K562 (cell line): ENCODE measurements at regions not wholly inside any gene's neighbourhood (a gene's known extent, or its start where the extent isn't known, plus 50 kb on each side); places are given as distances from the start of the nearest gene placed in this dataset.

Experiments used
- ATAC-seq: fragments of 200-7000 bp; cut with Tn5 transposase; 3 replicates; pipeline ENCODE4 v1.9.1; 2020; ENCODE audit warnings: moderate library complexity
- BruUV-seq: library from RNA; stranded (reverse); fragments of 400-500 nt; replicated peaks from 2 replicates; lab custom pipeline; 2021; lab: Mats Ljungman, UMichigan
- CTCF ChIA-PET: fragments of 300-600 bp; formaldehyde crosslinking; extraction: SDS; loops from one replicate; lab custom pipeline; 2021; ENCODE audit warnings: low intra/inter-chr PET ratio; lab: Yijun Ruan, JAX
- POLR2A ChIA-PET: fragments of 300-600, 350-650 bp; sonication (Branson Sonifier 250); formaldehyde crosslinking; extraction: SDS; loops from one replicate; lab custom pipeline; 2021; ENCODE audit warnings: antibody characterized with exemption, inconsistent platforms; lab: Yijun Ruan, JAX
- DNase-seq, 4 experiments: peaks; one replicate each; pipeline versions ENCODE4 v3.0.0 to v3.0.0-alpha.2; 2011 to 2018; ENCODE audit warnings: low spot score in 3 of 4, mixed read lengths in 3 of 4; ENCODE audit errors: extremely low read depth in 1 of 4
- FAIRE-seq: peaks from 2 replicates; lab custom pipeline; 2011; peaks lifted over from hg19 to GRCh38; lab: Jason Lieb, UNC
- H2AFZ ChIP-seq: 2 replicates; pipeline ENCODE4 v1.6.0; 2011; ENCODE audit warnings: low read depth, low read length, control low read depth, inconsistent platforms
- H3K27ac ChIP-seq: fragments of 200-600 bp; 3 replicates; pipeline ENCODE4 v1.8.0; 2011; ENCODE audit warnings: low read depth, mild to moderate bottlenecking, control low read depth, inconsistent platforms, low read length, moderate library complexity, mixed read lengths; ENCODE audit errors: extremely low read depth
- H3K27me3 ChIP-seq, 2 experiments: fragments of 300-600 bp in 1 of 2; 2 replicates in 1 of 2; 3 replicates in 1 of 2; pipeline versions ENCODE4 v1.6.0 to v1.8.0; 2011; ENCODE audit warnings: inconsistent platforms in 2 of 2, low read length in 2 of 2, mild to moderate bottlenecking in 1 of 2, mixed read lengths in 1 of 2, moderate library complexity in 1 of 2; ENCODE audit not compliant: control insufficient read depth in 2 of 2, insufficient read depth in 2 of 2
- H3K36me3 ChIP-seq: fragments of 300-600 bp; 3 replicates; pipeline ENCODE4 v1.8.0; 2011; ENCODE audit warnings: mild to moderate bottlenecking, low read length, inconsistent platforms; ENCODE audit not compliant: control insufficient read depth, insufficient read depth
- H3K4me1 ChIP-seq, 2 experiments: fragments of 200-600 bp in 1 of 2; replicated peaks in 1 of 2; 2 replicates in 1 of 2; 3 replicates in 1 of 2; pipeline versions ENCODE4 v1.5.1 to v1.8.0; 2011; ENCODE audit warnings: inconsistent platforms in 2 of 2, low read length in 2 of 2, mild to moderate bottlenecking in 1 of 2, mixed read lengths in 1 of 2, moderate library complexity in 1 of 2; ENCODE audit not compliant: control insufficient read depth in 2 of 2, insufficient read depth in 2 of 2
- H3K4me2 ChIP-seq: 2 replicates; pipeline ENCODE4 v1.6.1; 2011; ENCODE audit warnings: low read length, control low read depth, inconsistent platforms, mixed read lengths; ENCODE audit not compliant: insufficient read depth
- H3K4me3 ChIP-seq: fragments of 200-600 bp; sonication (generic), shearing (Covaris generic); 2 replicates; pipeline ENCODE4 v1.5.1; 2016; ENCODE audit warnings: control low read depth, inconsistent platforms
- H3K79me2 ChIP-seq: fragments of 200-600 bp; 3 replicates; pipeline ENCODE4 v1.8.0; 2011; ENCODE audit warnings: low read length, inconsistent platforms; ENCODE audit not compliant: control insufficient read depth, insufficient read depth
- H3K9ac ChIP-seq, 2 experiments: 2 replicates each; pipeline versions ENCODE4 v1.6.0 to v1.6.1; 2011; ENCODE audit warnings: low read depth in 2 of 2, low read length in 2 of 2, control low read depth in 1 of 2, inconsistent platforms in 1 of 2, mild to moderate bottlenecking in 1 of 2, mixed read lengths in 1 of 2; ENCODE audit not compliant: insufficient read depth in 1 of 2
- H3K9me1 ChIP-seq: one replicate; pipeline ENCODE4 v1.6.0; 2011; ENCODE audit warnings: inconsistent platforms, mild to moderate bottlenecking, low read length, moderate library complexity; ENCODE audit not compliant: control insufficient read depth, insufficient read depth
- H3K9me3 ChIP-seq: replicated peaks from 2 replicates; pipeline ENCODE4 v1.5.1; 2011; ENCODE audit warnings: low read depth, low read length, inconsistent platforms; ENCODE audit not compliant: control insufficient read depth, insufficient read depth
- H4K20me1 ChIP-seq: replicated peaks from 2 replicates; pipeline ENCODE4 v1.6.1; 2011; ENCODE audit warnings: low read length, inconsistent platforms, mixed read lengths; ENCODE audit not compliant: control insufficient read depth, insufficient read depth
- BCL6 ChIP-seq: fragments of 250-450 bp; sonication (Bioruptor Pico); IDR thresholded peaks from 2 replicates; pipeline ENCODE4 v1.4.0; 2020
- CAMTA2 ChIP-seq: fragments of 250-450 bp; sonication (Bioruptor Pico); conservative IDR thresholded peaks from 2 replicates; pipeline ENCODE4 v1.5.1; 2022
- CHCHD3 ChIP-seq: fragments of 250-450 bp; sonication (Bioruptor Pico); IDR thresholded peaks from 2 replicates; pipeline ENCODE4 v2.1.2; 2022; ENCODE audit warnings: mild to moderate bottlenecking
- HNRNPUL1 ChIP-seq: fragments of 200-400 bp; formaldehyde crosslinking; IDR thresholded peaks from 2 replicates; pipeline ENCODE4 v1.6.1; 2017; ENCODE audit warnings: low read length
- MEIS2 ChIP-seq: fragments of 450-650 bp; IDR thresholded peaks from 2 replicates; pipeline ENCODE4 v1.6.1; 2014; ENCODE audit warnings: mild to moderate bottlenecking; ENCODE audit not compliant: partially characterized antibody
- NFRKB ChIP-seq: fragments of 450-650 bp; IDR thresholded peaks from 2 replicates; pipeline ENCODE4 v1.6.1; 2016; ENCODE audit warnings: low read depth
- PHF20 ChIP-seq: fragments of 450-650 bp; IDR thresholded peaks from 2 replicates; pipeline ENCODE4 v1.6.1; 2018; ENCODE audit not compliant: partially characterized antibody
- RAD21 ChIP-seq, 2 experiments: fragments of 250-450 bp in 1 of 2; fragments of 450-650 bp in 1 of 2; sonication (Bioruptor Pico) in 1 of 2; formaldehyde crosslinking in 1 of 2; IDR thresholded peaks in 1 of 2; conservative IDR thresholded peaks in 1 of 2; 2 replicates each; pipeline versions ENCODE4 v1.4.0 to v1.8.0; 2020 to 2022; ENCODE audit warnings: mild to moderate bottlenecking in 2 of 2, moderate library complexity in 1 of 2
- RBM22 ChIP-seq: fragments of 200-400 bp; formaldehyde crosslinking; IDR thresholded peaks from 2 replicates; pipeline ENCODE4 v1.6.1; 2018; ENCODE audit warnings: low read length, low read depth; ENCODE audit not compliant: poor library complexity, severe bottlenecking
- SAFB ChIP-seq: fragments of 200-400 bp; formaldehyde crosslinking; IDR thresholded peaks from 2 replicates; pipeline ENCODE4 v1.6.1; 2017; ENCODE audit warnings: low read depth, low read length, borderline replicate concordance
- SMC3 ChIP-seq: conservative IDR thresholded peaks from 2 replicates; pipeline ENCODE4 v1.6.1; 2011; ENCODE audit warnings: low read depth, low read length, improper control_type of control experiment; ENCODE audit not compliant: insufficient read depth
- SP2 ChIP-seq: IDR thresholded peaks from 2 replicates; pipeline ENCODE4 v1.6.1; 2011; ENCODE audit warnings: mild to moderate bottlenecking, low read depth, low read length, moderate library complexity; ENCODE audit not compliant: poor library complexity, severe bottlenecking; ENCODE audit errors: extremely low read depth
- TBP ChIP-seq: optimal IDR thresholded peaks from 2 replicates; pipeline ENCODE3; 2011; ENCODE audit warnings: low read depth, low read length, improper control_type of control experiment
- U2AF2 ChIP-seq: fragments of 200-400 bp; formaldehyde crosslinking; optimal IDR thresholded peaks from 2 replicates; pipeline ENCODE3; 2017; ENCODE audit warnings: low read depth, mild to moderate bottlenecking, low read length
- ZNF140 ChIP-seq: fragments of 250-450 bp; sonication (Bioruptor Pico); IDR thresholded peaks from 2 replicates; pipeline ENCODE4 v1.8.0; 2021; ENCODE audit warnings: moderate library complexity, mild to moderate bottlenecking, inconsistent platforms
- WGBS: fragments of 100-300 bp; shearing (Covaris generic); methylation state at CpG from one replicate; pipeline ENCODE4 v1.1.6; 2016; ENCODE audit warnings: low coverage, mixed read lengths; ENCODE audit not compliant: insufficient coverage; ENCODE audit errors: missing lambda C conversion rate; 5-methylcytosine and 5-hydroxymethylcytosine counted together
- in situ Hi-C: fragments of 300-500 bp; cut with MboI; formaldehyde crosslinking; loops from 4 replicates; pipeline ENCODE4 v1.15.0; 2018; ENCODE audit warnings: inconsistent platforms, mixed read lengths
- intact Hi-C: fragments of 100-400 bp; cut with micrococcal nuclease; formaldehyde crosslinking; loops from 2 replicates; pipeline ENCODE4 v1.14.2; 2022
- TF ChIP-seq, protein P1 (sequence below), 2 experiments: fragments of 150-350 bp in 1 of 2; IDR thresholded peaks; 2 replicates each; pipeline ENCODE4 v1.6.1; 2012 to 2016; ENCODE audit warnings: low read depth in 2 of 2, low read length in 2 of 2, mild to moderate bottlenecking in 1 of 2, moderate library complexity in 1 of 2
- TF ChIP-seq, protein P2 (sequence below), 3 experiments: IDR thresholded peaks in 2 of 3; conservative IDR thresholded peaks in 1 of 3; 2 replicates each; pipeline ENCODE4 v1.5.1; 2011 to 2012; ENCODE audit warnings: low read length in 3 of 3, mild to moderate bottlenecking in 3 of 3, control low read depth in 2 of 3, improper control_type of control experiment in 1 of 3, inconsistent platforms in 1 of 3, low read depth in 1 of 3, mixed read lengths in 1 of 3, moderate library complexity in 1 of 3; ENCODE audit not compliant: insufficient read depth in 2 of 3

DNA sequence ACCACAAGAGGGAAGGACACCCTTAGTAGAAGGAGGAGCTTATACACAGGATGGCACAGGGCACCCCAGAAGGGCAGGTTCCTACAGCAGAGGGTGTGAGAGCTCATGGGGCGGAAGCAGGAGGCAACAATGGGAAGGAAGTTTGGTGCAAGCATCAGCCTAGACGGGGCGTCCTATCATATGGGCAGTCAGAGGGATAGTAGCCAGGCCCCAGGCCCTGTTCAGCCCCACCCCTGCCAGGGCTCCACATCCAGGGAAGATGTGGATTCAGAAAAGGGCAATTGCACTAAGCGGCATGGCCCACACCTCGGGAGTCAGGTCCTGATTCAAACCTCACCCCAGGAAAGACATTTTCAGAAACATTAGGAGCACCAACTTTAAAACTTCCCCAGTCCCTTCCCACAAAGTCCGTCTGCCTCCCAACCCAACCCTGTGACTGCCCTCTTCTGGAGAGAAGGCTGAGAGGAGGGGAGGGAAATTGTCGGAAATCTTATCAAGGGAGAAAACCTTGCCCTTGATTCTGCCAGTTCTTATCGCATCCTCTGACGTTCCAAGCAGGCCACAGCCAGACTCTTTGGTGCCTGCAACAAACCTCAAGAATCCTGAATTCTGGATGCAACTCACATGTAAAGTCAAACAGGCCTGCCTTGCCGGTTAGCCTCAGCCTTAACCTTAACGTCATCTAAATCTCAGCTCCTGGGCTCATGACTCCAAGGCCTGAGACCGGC, 198.8 kb upstream of the CDH5 start:
- Histone ChIP-seq H3K4me3 (no peak overlapping the region), H3K36me3 (no peaks in the 10 kb centered on the region), H3K79me2 (no peaks in the 10 kb centered on the region), H3K9me3 (no peaks in the 10 kb centered on the region), H3K4me2 (no peak overlapping the region), H3K27ac (no peak overlapping the region), H2AFZ (no peak overlapping the region), H3K27me3 (no peaks in the 10 kb centered on the region), H3K9me1 (no peaks in the 10 kb centered on the region), H3K4me1 (no peaks in the 10 kb centered on the region), H3K9ac (no peak overlapping the region), H4K20me1 (no peaks in the 10 kb centered on the region)
- ChIA-PET POLR2A (no interaction called here), CTCF (no interaction called here)
- ATAC-seq, result peak; percentile 43; the same call in 1 of the 3 replicates
- intact Hi-C loops, result no loop called here
- peak in 1 of 4 experiments; percentile 6 for DNase-seq
- in situ Hi-C loops, result no loop called here
- FAIRE-seq, result no peak
- TF ChIP-seq HNRNPUL1, result no peak
- no peak for TF ChIP-seq SMC3
- TF ChIP-seq RBM22, result no peak
- no peak for TF ChIP-seq SP2
- TF ChIP-seq, protein P1, sequence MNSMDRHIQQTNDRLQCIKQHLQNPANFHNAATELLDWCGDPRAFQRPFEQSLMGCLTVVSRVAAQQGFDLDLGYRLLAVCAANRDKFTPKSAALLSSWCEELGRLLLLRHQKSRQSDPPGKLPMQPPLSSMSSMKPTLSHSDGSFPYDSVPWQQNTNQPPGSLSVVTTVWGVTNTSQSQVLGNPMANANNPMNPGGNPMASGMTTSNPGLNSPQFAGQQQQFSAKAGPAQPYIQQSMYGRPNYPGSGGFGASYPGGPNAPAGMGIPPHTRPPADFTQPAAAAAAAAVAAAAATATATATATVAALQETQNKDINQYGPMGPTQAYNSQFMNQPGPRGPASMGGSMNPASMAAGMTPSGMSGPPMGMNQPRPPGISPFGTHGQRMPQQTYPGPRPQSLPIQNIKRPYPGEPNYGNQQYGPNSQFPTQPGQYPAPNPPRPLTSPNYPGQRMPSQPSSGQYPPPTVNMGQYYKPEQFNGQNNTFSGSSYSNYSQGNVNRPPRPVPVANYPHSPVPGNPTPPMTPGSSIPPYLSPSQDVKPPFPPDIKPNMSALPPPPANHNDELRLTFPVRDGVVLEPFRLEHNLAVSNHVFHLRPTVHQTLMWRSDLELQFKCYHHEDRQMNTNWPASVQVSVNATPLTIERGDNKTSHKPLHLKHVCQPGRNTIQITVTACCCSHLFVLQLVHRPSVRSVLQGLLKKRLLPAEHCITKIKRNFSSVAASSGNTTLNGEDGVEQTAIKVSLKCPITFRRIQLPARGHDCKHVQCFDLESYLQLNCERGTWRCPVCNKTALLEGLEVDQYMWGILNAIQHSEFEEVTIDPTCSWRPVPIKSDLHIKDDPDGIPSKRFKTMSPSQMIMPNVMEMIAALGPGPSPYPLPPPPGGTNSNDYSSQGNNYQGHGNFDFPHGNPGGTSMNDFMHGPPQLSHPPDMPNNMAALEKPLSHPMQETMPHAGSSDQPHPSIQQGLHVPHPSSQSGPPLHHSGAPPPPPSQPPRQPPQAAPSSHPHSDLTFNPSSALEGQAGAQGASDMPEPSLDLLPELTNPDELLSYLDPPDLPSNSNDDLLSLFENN (IDR thresholded peaks at IDR 0.05; ENCODE audit: low read depth in 2 of 2, low read length in 2 of 2), result no peak
- no peak for TF ChIP-seq SAFB
- TF ChIP-seq ZNF140 (CRISPR knock-in tag), result no peak
- TF ChIP-seq TBP, result no peak
- peak in 1 of 2 experiments; percentile 21; a peak in 1 of 4 replicates for TF ChIP-seq RAD21 (CRISPR knock-in tag; conservative IDR thresholded peaks at IDR 0.05 in 1 of 2, IDR thresholded peaks at IDR 0.05 in 1 of 2)
- no peak for TF ChIP-seq BCL6
- no peak for TF ChIP-seq CHCHD3
- TF ChIP-seq, protein P2, sequence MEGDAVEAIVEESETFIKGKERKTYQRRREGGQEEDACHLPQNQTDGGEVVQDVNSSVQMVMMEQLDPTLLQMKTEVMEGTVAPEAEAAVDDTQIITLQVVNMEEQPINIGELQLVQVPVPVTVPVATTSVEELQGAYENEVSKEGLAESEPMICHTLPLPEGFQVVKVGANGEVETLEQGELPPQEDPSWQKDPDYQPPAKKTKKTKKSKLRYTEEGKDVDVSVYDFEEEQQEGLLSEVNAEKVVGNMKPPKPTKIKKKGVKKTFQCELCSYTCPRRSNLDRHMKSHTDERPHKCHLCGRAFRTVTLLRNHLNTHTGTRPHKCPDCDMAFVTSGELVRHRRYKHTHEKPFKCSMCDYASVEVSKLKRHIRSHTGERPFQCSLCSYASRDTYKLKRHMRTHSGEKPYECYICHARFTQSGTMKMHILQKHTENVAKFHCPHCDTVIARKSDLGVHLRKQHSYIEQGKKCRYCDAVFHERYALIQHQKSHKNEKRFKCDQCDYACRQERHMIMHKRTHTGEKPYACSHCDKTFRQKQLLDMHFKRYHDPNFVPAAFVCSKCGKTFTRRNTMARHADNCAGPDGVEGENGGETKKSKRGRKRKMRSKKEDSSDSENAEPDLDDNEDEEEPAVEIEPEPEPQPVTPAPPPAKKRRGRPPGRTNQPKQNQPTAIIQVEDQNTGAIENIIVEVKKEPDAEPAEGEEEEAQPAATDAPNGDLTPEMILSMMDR (IDR thresholded peaks at IDR 0.05 in 2 of 3, conservative IDR thresholded peaks at IDR 0.05 in 1 of 3; ENCODE audit: insufficient read depth in 2 of 3, low read depth in 1 of 3, low read length in 3 of 3), result peak in 1 of 3 experiments; percentile 25; a peak in 2 of 6 replicates
- no peak for TF ChIP-seq U2AF2
- no peak for TF ChIP-seq NFRKB
- no peak for TF ChIP-seq MEIS2
- no peak for TF ChIP-seq PHF20
- TF ChIP-seq CAMTA2 (CRISPR knock-in tag), result no peak
- BruUV-seq, result no TSS peak
- WGBS, result 2% methylated on average over 11 of the region's 12 CpGs
